Naive thymus-derived CD8-positive, alpha-beta T cell (primary cell): ENCODE measurements at regions not wholly inside any gene's neighbourhood (a gene's known extent, or its start where the extent isn't known, plus 50 kb on each side); places are given as distances from the start of the nearest gene placed in this dataset.

Source experiments
- ATAC-seq, 2 donors: fragments of 150-1000 bp; cut with Tn5 transposase in 1 of 2; sonication (Bioruptor Pico), chemical (Tn5 transposase) in 1 of 2; 1 replicate in 1 of 2; 2 replicates in 1 of 2; pipeline ENCODE4 v1.10.0; 2021; ENCODE audit warnings: mild to moderate bottlenecking in 2 of 2, moderate library complexity in 2 of 2
- POLR2A ChIA-PET: fragments of 350-600 bp; sonication (Branson Sonifier 250); formaldehyde crosslinking; loops from one replicate; lab custom pipeline; 2021; ENCODE audit warnings: antibody characterized with exemption; lab: Charles Lee
- DNase-seq, 10 donors: peaks; one replicate each; pipeline versions ENCODE4 v3.0.0 to v3.0.0-alpha.2; 2020 to 2022
- H3K27ac Mint-ChIP-seq, 10 donors: one replicate each; pipeline ENCODE4 v1.8.0; 2020 to 2022; ENCODE audit warnings: mild to moderate bottlenecking in 10 of 10, mixed read lengths in 10 of 10, moderate library complexity in 4 of 10, inconsistent platforms in 1 of 10
- H3K27me3 Mint-ChIP-seq, 5 donors: one replicate each; pipeline ENCODE4 v1.8.0; 2021 to 2022; ENCODE audit warnings: mixed read lengths in 5 of 5
- H3K36me3 Mint-ChIP-seq, 3 donors: one replicate each; pipeline ENCODE4 v1.8.0; 2020 to 2022; ENCODE audit warnings: mixed read lengths in 3 of 3, mild to moderate bottlenecking in 2 of 3, inconsistent platforms in 1 of 3
- H3K4me1 Mint-ChIP-seq, 4 donors: one replicate each; pipeline ENCODE4 v1.8.0; 2021 to 2022; ENCODE audit warnings: mixed read lengths in 4 of 4
- H3K4me3 Mint-ChIP-seq, 10 donors: one replicate each; pipeline ENCODE4 v1.8.0; 2020 to 2022; ENCODE audit warnings: mild to moderate bottlenecking in 10 of 10, mixed read lengths in 10 of 10, moderate library complexity in 6 of 10, inconsistent platforms in 1 of 10
- H3K9me3 Mint-ChIP-seq, 9 donors: one replicate each; pipeline ENCODE4 v1.8.0; 2020 to 2022; ENCODE audit warnings: mixed read lengths in 9 of 9, mild to moderate bottlenecking in 3 of 9, inconsistent platforms in 1 of 9, moderate library complexity in 1 of 9

DNA sequence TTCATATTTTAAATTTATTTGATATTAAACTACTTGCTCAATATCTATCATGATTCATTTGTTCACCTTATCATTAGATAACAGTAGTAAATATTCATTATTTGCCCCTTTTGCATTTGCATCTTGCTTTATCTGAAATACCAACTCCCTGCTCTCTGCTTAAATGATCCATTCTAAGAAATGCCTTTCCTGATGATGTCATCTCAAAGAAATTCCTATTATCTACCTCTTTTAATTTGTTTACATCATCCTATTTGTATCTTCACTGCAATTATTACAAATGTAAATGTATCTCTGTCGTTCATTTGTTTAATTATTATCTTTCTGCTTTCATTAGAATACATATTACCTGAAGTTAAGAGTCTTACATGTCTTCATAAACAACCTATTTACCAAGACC is 549.9 kb downstream of the CBLN2 start:
- no peaks in the 10 kb centered on the region for H3K36me3 Mint-ChIP-seq
- peaks cover 0 to 8% (median 0%) of the 10 kb centered on the region in 9 donors for H3K9me3 Mint-ChIP-seq
- ATAC-seq = no peak
- no peaks in the 10 kb centered on the region for H3K4me1 Mint-ChIP-seq
- no peak overlapping the region for H3K27ac Mint-ChIP-seq
- H3K27me3 Mint-ChIP-seq = no peaks in the 10 kb centered on the region
- POLR2A ChIA-PET = no interaction called here
- no peak overlapping the region for H3K4me3 Mint-ChIP-seq
- no peak for DNase-seq

- Mint-ChIP-seq H3K4me3 (no peak overlapping the region), H3K9me3 (peaks cover 0 to 9% (median 2%) of the 10 kb centered on the region in 9 donors), H3K27me3 (no peaks in the 10 kb centered on the region), H3K36me3 (no peaks in the 10 kb centered on the region), H3K27ac (no peak overlapping the region), H3K4me1 (no peaks in the 10 kb centered on the region)
- no peak for DNase-seq
- POLR2A ChIA-PET = no interaction called here
- ATAC-seq = no peak
These were observed 554.5 kb downstream of the CBLN2 start for GRCh38 chr18:71989616-71990015.

DNA sequence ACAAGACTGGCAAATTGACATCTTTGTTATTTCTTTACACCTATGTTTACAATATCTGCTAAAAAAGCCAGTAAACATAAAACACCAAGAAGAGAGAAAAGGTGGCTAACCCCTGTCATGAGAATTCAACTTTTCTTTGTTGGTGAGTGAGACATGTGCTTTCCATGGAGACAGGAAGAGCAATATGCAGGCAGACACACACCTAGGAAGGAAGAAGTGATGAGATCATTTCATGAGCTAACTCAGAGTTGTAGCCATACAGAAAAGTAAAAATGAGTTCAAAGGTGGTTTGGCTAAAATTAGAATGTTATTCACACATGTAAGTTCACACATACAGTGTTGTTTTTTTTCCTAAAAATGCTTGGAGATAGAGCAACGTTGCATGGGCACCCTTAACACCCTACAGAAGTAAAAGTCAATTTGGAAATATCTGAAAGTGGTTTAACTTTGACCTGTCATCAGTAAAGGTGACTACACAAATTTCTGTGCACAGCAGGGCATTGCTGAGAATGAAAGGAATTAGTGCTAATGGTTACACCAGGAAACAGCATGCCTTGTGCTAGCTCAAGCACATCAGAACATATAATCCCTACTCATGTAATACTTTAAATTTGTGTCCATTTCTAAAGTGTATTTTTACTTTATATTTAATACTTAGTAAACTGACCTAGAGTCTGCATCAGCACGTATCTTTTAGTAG is 557.6 kb downstream of the CBLN2 start:
- no peak for ATAC-seq
- no peaks in the 10 kb centered on the region for H3K4me1 Mint-ChIP-seq

GRCh38 chr18:71976744-71977143 is 567.4 kb downstream of the CBLN2 start:
- no peaks in the 10 kb centered on the region for H3K9me3 Mint-ChIP-seq
- no peaks in the 10 kb centered on the region for H3K27me3 Mint-ChIP-seq
- H3K4me3 Mint-ChIP-seq = no peak overlapping the region
- H3K36me3 Mint-ChIP-seq = no peaks in the 10 kb centered on the region
- H3K4me1 Mint-ChIP-seq = no peaks in the 10 kb centered on the region
- no peak overlapping the region for H3K27ac Mint-ChIP-seq
- no peak for DNase-seq
- POLR2A ChIA-PET = no interaction called here
- ATAC-seq = no peak

More for the DNA sequence above, 557.6 kb downstream of the CBLN2 start:
- no peaks in the 10 kb centered on the region for H3K27me3 Mint-ChIP-seq
- H3K36me3 Mint-ChIP-seq = no peaks in the 10 kb centered on the region
- no peak overlapping the region for H3K27ac Mint-ChIP-seq
- no peak for DNase-seq
- H3K9me3 Mint-ChIP-seq = peaks cover 0 to 14% (median 2%) of the 10 kb centered on the region in 9 donors
- POLR2A ChIA-PET = no interaction called here
- no peak overlapping the region for H3K4me3 Mint-ChIP-seq

DNA sequence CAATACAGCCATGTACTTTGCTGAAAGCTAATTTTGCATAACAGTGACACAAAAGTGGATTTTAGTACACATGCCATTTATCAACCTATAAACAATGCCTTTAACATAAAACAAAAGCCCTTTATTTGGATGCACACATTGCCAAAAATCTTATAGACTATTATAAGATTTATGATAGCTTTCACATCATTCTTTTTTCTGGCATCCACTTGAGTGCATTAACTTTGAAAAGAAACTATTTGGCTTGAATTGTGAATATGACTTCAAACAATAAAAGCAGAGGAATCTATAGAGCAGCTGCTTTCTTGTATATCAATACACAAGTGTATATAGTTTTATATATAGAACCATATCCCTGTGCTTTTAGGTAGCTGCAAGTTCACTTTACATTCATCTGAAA is 577.4 kb downstream of the CBLN2 start:
- POLR2A ChIA-PET = no interaction called here

DNA sequence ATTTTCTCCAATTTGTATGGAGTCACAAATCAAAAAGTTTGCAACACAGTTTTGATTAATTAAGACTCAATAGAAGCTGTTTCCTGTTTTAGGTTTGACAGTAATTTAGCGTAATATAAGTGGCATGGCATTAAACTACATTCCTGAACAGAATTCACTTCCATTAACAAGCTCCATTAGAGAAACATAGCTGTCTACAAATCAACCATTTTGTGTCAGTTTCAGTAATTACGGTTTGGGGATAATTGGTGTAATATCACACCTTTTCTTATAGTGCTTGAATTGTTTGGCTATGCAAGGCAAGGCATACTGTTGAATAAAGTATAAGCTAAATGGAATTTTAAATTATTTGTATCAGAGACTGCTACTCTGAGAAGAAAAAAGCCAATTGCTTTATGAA is 585.5 kb downstream of the CBLN2 start:
- Mint-ChIP-seq H3K27me3 (no peaks in the 10 kb centered on the region), H3K9me3 (peaks cover 0 to 14% (median 2%) of the 10 kb centered on the region in 9 donors), H3K4me3 (no peak overlapping the region), H3K4me1 (no peaks in the 10 kb centered on the region), H3K36me3 (no peaks in the 10 kb centered on the region), H3K27ac (no peak overlapping the region)
- no peak for DNase-seq
- POLR2A ChIA-PET = no interaction called here
- ATAC-seq = no peak

More for the DNA sequence above, 577.4 kb downstream of the CBLN2 start:
- Mint-ChIP-seq H3K4me3 (no peak overlapping the region), H3K36me3 (no peaks in the 10 kb centered on the region), H3K4me1 (no peaks in the 10 kb centered on the region), H3K27me3 (peaks cover 0 to 1% (median 0%) of the 10 kb centered on the region in 5 donors), H3K9me3 (peaks cover 0 to 10% (median 5%) of the 10 kb centered on the region in 9 donors), H3K27ac (no peak overlapping the region)
- ATAC-seq (no peak), DNase-seq (no peak)

- POLR2A ChIA-PET = no interaction called here
- H3K36me3 Mint-ChIP-seq = no peaks in the 10 kb centered on the region
- H3K4me3 Mint-ChIP-seq = no peak overlapping the region
- no peaks in the 10 kb centered on the region for H3K4me1 Mint-ChIP-seq
- no peaks in the 10 kb centered on the region for H3K27me3 Mint-ChIP-seq
- no peak for ATAC-seq
- no peak for DNase-seq
- peaks cover 0 to 3% (median 0%) of the 10 kb centered on the region in 9 donors for H3K9me3 Mint-ChIP-seq
- H3K27ac Mint-ChIP-seq = no peak overlapping the region
These were observed 593.1 kb downstream of the CBLN2 start for GRCh38 chr18:71951001-71951400.

DNA sequence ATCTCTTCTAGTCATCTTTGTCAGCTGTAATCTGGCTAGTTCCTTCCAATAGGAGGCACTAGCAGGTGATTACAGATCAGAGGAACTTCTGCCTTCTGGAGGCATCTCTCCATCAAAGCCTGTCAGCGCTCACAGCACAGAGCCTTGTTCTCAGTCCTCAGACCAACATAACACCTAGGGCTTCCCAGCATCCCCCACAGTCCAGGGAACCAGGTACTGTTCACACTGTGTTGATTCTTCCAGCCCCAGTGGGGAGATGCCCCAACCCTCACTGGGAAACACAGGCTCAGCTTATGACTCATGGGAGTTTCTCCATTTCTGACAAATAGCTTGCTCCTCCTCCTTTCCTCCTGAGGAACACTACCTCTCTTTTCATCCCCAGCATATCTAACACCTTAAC is 601.7 kb downstream of the CBLN2 start:
- POLR2A ChIA-PET = no interaction called here
- H3K4me1 Mint-ChIP-seq = no peaks in the 10 kb centered on the region
- peaks cover 0 to 3% (median 0%) of the 10 kb centered on the region in 9 donors for H3K9me3 Mint-ChIP-seq
- no peak for ATAC-seq
- H3K36me3 Mint-ChIP-seq = no peaks in the 10 kb centered on the region
- H3K4me3 Mint-ChIP-seq = no peak overlapping the region
- no peak overlapping the region for H3K27ac Mint-ChIP-seq
- DNase-seq = no peak
- H3K27me3 Mint-ChIP-seq = no peaks in the 10 kb centered on the region

- no peaks in the 10 kb centered on the region for H3K27me3 Mint-ChIP-seq
- POLR2A ChIA-PET = no interaction called here
- ATAC-seq (no peak), DNase-seq (no peak)
- H3K9me3 Mint-ChIP-seq = peaks cover 0 to 6% (median 0%) of the 10 kb centered on the region in 9 donors
- no peaks in the 10 kb centered on the region for H3K36me3 Mint-ChIP-seq
- no peak overlapping the region for H3K4me3 Mint-ChIP-seq
- H3K27ac Mint-ChIP-seq = no peak overlapping the region
- no peaks in the 10 kb centered on the region for H3K4me1 Mint-ChIP-seq
These were observed 604.7 kb downstream of the CBLN2 start for GRCh38 chr18:71939483-71939882.

DNA sequence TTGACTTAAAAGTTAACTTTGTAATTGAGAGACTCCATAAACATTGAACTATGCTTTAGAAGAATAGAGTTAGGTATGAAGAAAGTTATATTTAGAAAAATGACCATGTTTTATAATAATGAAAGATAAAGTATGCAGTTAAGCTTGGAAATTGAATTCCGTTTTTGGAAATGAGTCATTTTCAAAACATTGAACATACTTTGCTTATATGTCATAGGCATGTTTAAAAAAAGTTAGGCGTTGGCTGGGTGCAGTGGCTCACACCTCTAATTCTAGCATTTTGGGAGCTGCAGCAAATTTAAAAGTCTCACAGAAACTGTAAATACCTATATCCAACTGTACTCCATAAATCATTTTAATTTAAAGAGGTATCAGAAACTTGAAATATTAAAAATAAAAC is 607.4 kb downstream of the CBLN2 start:
- POLR2A ChIA-PET = no interaction called here
- DNase-seq = no peak
- no peak overlapping the region for H3K27ac Mint-ChIP-seq
- no peak for ATAC-seq
- H3K9me3 Mint-ChIP-seq = peaks cover 0 to 6% (median 0%) of the 10 kb centered on the region in 9 donors
- H3K4me3 Mint-ChIP-seq = no peak overlapping the region
- no peaks in the 10 kb centered on the region for H3K36me3 Mint-ChIP-seq
- no peaks in the 10 kb centered on the region for H3K27me3 Mint-ChIP-seq
- H3K4me1 Mint-ChIP-seq = no peaks in the 10 kb centered on the region

- H3K4me1 Mint-ChIP-seq = no peaks in the 10 kb centered on the region
- no peak overlapping the region for H3K4me3 Mint-ChIP-seq
- POLR2A ChIA-PET = no interaction called here
- peak overlapping the region in 1 of 10 donors; percentile 40 for H3K27ac Mint-ChIP-seq
- peaks cover 0 to 4% (median 0%) of the 10 kb centered on the region in 5 donors for H3K27me3 Mint-ChIP-seq
- no peak for ATAC-seq
- peaks cover 0 to 11% (median 0%) of the 10 kb centered on the region in 3 donors for H3K36me3 Mint-ChIP-seq
- peaks cover 0 to 35% (median 13%) of the 10 kb centered on the region in 9 donors for H3K9me3 Mint-ChIP-seq
- DNase-seq = no peak
These were observed 624.9 kb downstream of the CBLN2 start for GRCh38 chr18:71919211-71919610.

- ATAC-seq = no peak
- Mint-ChIP-seq H3K36me3 (no peaks in the 10 kb centered on the region), H3K4me3 (no peak overlapping the region), H3K27me3 (peaks cover 0 to 4% (median 0%) of the 10 kb centered on the region in 5 donors), H3K27ac (no peak overlapping the region), H3K9me3 (peaks cover 0 to 8% (median 0%) of the 10 kb centered on the region in 9 donors), H3K4me1 (no peaks in the 10 kb centered on the region)
- no peak for DNase-seq
- POLR2A ChIA-PET = no interaction called here
These were observed 630.5 kb downstream of the CBLN2 start for GRCh38 chr18:71913641-71914040.

DNA sequence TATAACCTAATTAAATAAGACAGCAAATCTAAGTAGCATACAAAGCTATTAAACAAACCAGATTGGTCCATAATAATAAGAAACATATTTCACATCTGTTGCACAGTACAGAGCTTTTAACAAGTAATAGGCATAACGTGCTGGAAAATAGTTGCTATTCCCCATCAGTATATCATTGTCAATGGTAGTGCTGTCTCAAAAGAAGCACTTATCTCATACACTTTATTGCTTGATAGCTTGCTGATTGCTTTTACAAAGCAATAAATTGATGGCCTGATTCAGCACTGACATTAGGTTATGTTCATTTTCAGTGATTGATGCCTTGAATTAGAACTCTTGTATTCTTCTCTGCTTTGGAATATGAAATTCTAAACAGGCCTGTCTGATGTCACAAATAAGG is 641.7 kb downstream of the CBLN2 start:
- H3K27ac Mint-ChIP-seq = no peak overlapping the region
- H3K4me3 Mint-ChIP-seq = no peak overlapping the region
- POLR2A ChIA-PET = no interaction called here
- ATAC-seq (no peak), DNase-seq (no peak)
- H3K4me1 Mint-ChIP-seq = no peaks in the 10 kb centered on the region
- peaks cover 0 to 2% (median 0%) of the 10 kb centered on the region in 9 donors for H3K9me3 Mint-ChIP-seq
- H3K36me3 Mint-ChIP-seq = no peaks in the 10 kb centered on the region
- H3K27me3 Mint-ChIP-seq = no peaks in the 10 kb centered on the region
